WTC11 (cell line): ENCODE measurements at regions not wholly inside any gene's neighbourhood (a gene's known extent, or its start where the extent isn't known, plus 50 kb on each side); places are given as distances from the start of the nearest gene placed in this dataset.
A peak's percentile ranks its signal among the peaks of the same experiment; 100 is the strongest.

Experiments used
- ATAC-seq: fragments of 200-7000 bp; cut with Tn5 transposase; 2 replicates; pipeline ENCODE4 v1.10.0; 2021; ENCODE audit warnings: mild to moderate bottlenecking, moderate library complexity
- CTCF ChIA-PET: fragments of 300-600 bp; sonication (Branson Sonifier 250); formaldehyde crosslinking; loops from one replicate; lab custom pipeline; 2021; ENCODE audit warnings: antibody characterized with exemption; lab: Charles Lee
- POLR2A ChIA-PET: fragments of 350-600 bp; sonication (Branson Sonifier 250); formaldehyde crosslinking; loops from one replicate; lab custom pipeline; 2021; ENCODE audit warnings: antibody characterized with exemption; lab: Charles Lee
- DNase-seq: peaks from one replicate; pipeline ENCODE4 v3.0.0; 2021; ENCODE audit warnings: low spot score
- H3K27ac Mint-ChIP-seq: 2 replicates; pipeline ENCODE4 v1.8.0; 2021; ENCODE audit warnings: mixed read lengths
- H3K27me3 Mint-ChIP-seq: 2 replicates; pipeline ENCODE4 v1.8.0; 2021; ENCODE audit warnings: low read depth, mild to moderate bottlenecking, moderate library complexity, mixed read lengths
- H3K36me3 Mint-ChIP-seq: 2 replicates; pipeline ENCODE4 v1.8.0; 2021; ENCODE audit warnings: mixed read lengths
- H3K4me1 Mint-ChIP-seq: 2 replicates; pipeline ENCODE4 v1.8.0; 2022; ENCODE audit warnings: mixed read lengths
- H3K4me3 Mint-ChIP-seq: 2 replicates; pipeline ENCODE4 v1.8.0; 2021; ENCODE audit warnings: mild to moderate bottlenecking, moderate library complexity, mixed read lengths
- H3K9me3 Mint-ChIP-seq: 2 replicates; pipeline ENCODE4 v1.8.0; 2021; ENCODE audit warnings: mixed read lengths
- CREM ChIP-seq: sonication (generic); formaldehyde crosslinking; IDR thresholded peaks from 2 replicates; pipeline ENCODE4 v1.8.1; 2022; ENCODE audit warnings: mild to moderate bottlenecking, missing genetic modification reagents, moderate library complexity
- ELF4 ChIP-seq: sonication (generic); formaldehyde crosslinking; IDR thresholded peaks from 2 replicates; pipeline ENCODE4 v1.8.1; 2022; ENCODE audit warnings: low read depth, mild to moderate bottlenecking, moderate library complexity, missing genetic modification reagents
- FOXK1 ChIP-seq: sonication (generic); formaldehyde crosslinking; IDR thresholded peaks from 2 replicates; pipeline ENCODE4 v1.8.0; 2022; ENCODE audit warnings: mild to moderate bottlenecking, moderate library complexity, missing genetic modification reagents
- GABPB1 ChIP-seq: sonication (generic); formaldehyde crosslinking; IDR thresholded peaks from 2 replicates; pipeline ENCODE4 v1.8.1; 2023; ENCODE audit warnings: mild to moderate bottlenecking, missing genetic modification reagents
- MXD4 ChIP-seq: fragments of 250-450 bp; sonication (Bioruptor Pico); IDR thresholded peaks from 2 replicates; pipeline ENCODE4 v1.8.0; 2021; ENCODE audit warnings: mild to moderate bottlenecking, moderate library complexity, borderline replicate concordance
- PRRX2 ChIP-seq: fragments of 250-450 bp; sonication (Bioruptor Pico); IDR thresholded peaks from 2 replicates; pipeline ENCODE4 v1.8.0; 2021; ENCODE audit warnings: mild to moderate bottlenecking
- RORB ChIP-seq: fragments of 250-450 bp; sonication (Bioruptor Pico); IDR thresholded peaks from 2 replicates; pipeline ENCODE4 v1.9.0; 2021; ENCODE audit warnings: mild to moderate bottlenecking
- SMAD3 ChIP-seq: sonication (generic); formaldehyde crosslinking; IDR thresholded peaks from 2 replicates; pipeline ENCODE4 v1.8.0; 2022; ENCODE audit warnings: missing genetic modification reagents, mild to moderate bottlenecking, borderline replicate concordance
- SMAD4 ChIP-seq: sonication (generic); formaldehyde crosslinking; IDR thresholded peaks from 2 replicates; pipeline ENCODE4 v1.8.0; 2022; ENCODE audit warnings: mild to moderate bottlenecking, missing genetic modification reagents
- SP1 ChIP-seq: sonication (generic); formaldehyde crosslinking; conservative IDR thresholded peaks from 2 replicates; pipeline ENCODE4 v1.8.1; 2022; ENCODE audit warnings: missing genetic modification reagents
- TEAD1 ChIP-seq: sonication (generic); formaldehyde crosslinking; IDR thresholded peaks from 2 replicates; pipeline ENCODE4 v1.8.0; 2022; ENCODE audit warnings: mild to moderate bottlenecking, missing genetic modification reagents
- TEAD4 ChIP-seq: sonication (generic); formaldehyde crosslinking; IDR thresholded peaks from 2 replicates; pipeline ENCODE4 v1.8.0; 2022; ENCODE audit warnings: mild to moderate bottlenecking, missing genetic modification reagents
- TP53 ChIP-seq: sonication (generic); formaldehyde crosslinking; IDR thresholded peaks from 2 replicates; pipeline ENCODE4 v1.8.1; 2023; ENCODE audit warnings: mild to moderate bottlenecking, missing genetic modification reagents
- ZBTB21 ChIP-seq: sonication (generic); formaldehyde crosslinking; IDR thresholded peaks from 2 replicates; pipeline ENCODE4 v1.8.1; 2023; ENCODE audit warnings: mild to moderate bottlenecking, missing genetic modification reagents, borderline replicate concordance
- ZNF138 ChIP-seq: sonication (generic); formaldehyde crosslinking; conservative IDR thresholded peaks from 2 replicates; pipeline ENCODE4 v1.8.1; 2022; ENCODE audit warnings: mild to moderate bottlenecking, moderate library complexity, missing genetic modification reagents
- ZNF263 ChIP-seq: sonication (generic); formaldehyde crosslinking; IDR thresholded peaks from 2 replicates; pipeline ENCODE4 v1.8.1; 2022; ENCODE audit warnings: low read depth, mild to moderate bottlenecking, moderate library complexity, missing genetic modification reagents
- TF ChIP-seq, protein P1 (sequence below): sonication (generic); formaldehyde crosslinking; IDR thresholded peaks from 2 replicates; pipeline ENCODE4 v1.8.0; 2022; ENCODE audit warnings: mild to moderate bottlenecking, missing genetic modification reagents
- TF ChIP-seq, protein P2 (sequence below): sonication (generic); formaldehyde crosslinking; IDR thresholded peaks from 2 replicates; pipeline ENCODE4 v1.8.0; 2022; ENCODE audit warnings: mild to moderate bottlenecking, missing genetic modification reagents
- TF ChIP-seq, protein P3 (sequence below): fragments of 250-450 bp; sonication (Bioruptor Pico); conservative IDR thresholded peaks from 2 replicates; pipeline ENCODE4 v1.9.0; 2021; ENCODE audit warnings: mild to moderate bottlenecking
- TF ChIP-seq, protein P4 (sequence below): fragments of 200-600 bp; IDR thresholded peaks from 2 replicates; pipeline ENCODE4 v1.8.0; 2022; ENCODE audit warnings: antibody characterized with exemption
- TF ChIP-seq, protein P5 (sequence below): fragments of 250-450 bp; sonication (Bioruptor Pico); IDR thresholded peaks from 2 replicates; pipeline ENCODE4 v1.9.0; 2021; ENCODE audit warnings: mild to moderate bottlenecking
- TF ChIP-seq, protein P6 (sequence below): sonication (generic); formaldehyde crosslinking; IDR thresholded peaks from 2 replicates; pipeline ENCODE4 v1.8.1; 2023; ENCODE audit warnings: mild to moderate bottlenecking, missing genetic modification reagents, moderate library complexity
- TF ChIP-seq, protein P7 (sequence below): sonication (generic); formaldehyde crosslinking; IDR thresholded peaks from 2 replicates; pipeline ENCODE4 v1.8.1; 2022; ENCODE audit warnings: mild to moderate bottlenecking, missing genetic modification reagents, moderate library complexity, borderline replicate concordance
- TF ChIP-seq, protein P8 (sequence below): sonication (generic); formaldehyde crosslinking; IDR thresholded peaks from 2 replicates; pipeline ENCODE4 v1.8.1; 2023; ENCODE audit warnings: mild to moderate bottlenecking, missing genetic modification reagents, moderate library complexity
- TF ChIP-seq, protein P9 (sequence below): fragments of 250-450 bp; sonication (Bioruptor Pico); IDR thresholded peaks from 2 replicates; pipeline ENCODE4 v1.9.0; 2021; ENCODE audit warnings: moderate library complexity, mild to moderate bottlenecking, inconsistent platforms, borderline replicate concordance

DNA sequence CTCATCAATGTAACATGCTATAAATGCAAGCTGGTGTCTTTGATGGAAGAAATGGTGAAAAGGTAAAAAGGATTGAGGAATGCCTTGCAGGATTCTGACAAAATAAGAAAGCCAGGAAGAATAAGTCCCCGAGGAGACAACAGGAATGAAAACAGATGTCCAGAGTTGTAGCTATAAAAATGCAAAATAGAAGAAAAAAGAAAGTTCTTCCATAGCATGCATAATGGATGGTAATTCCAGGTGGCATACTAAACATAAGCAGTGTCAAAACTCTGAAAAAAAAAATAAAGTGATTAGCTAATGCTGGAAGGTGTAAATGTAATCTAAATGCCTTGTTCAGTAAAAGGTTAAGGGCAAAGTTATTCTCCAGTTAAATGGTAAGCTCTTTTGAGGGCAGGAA, 225.9 kb upstream of the CHST9 start:
- TF ChIP-seq, protein P1, sequence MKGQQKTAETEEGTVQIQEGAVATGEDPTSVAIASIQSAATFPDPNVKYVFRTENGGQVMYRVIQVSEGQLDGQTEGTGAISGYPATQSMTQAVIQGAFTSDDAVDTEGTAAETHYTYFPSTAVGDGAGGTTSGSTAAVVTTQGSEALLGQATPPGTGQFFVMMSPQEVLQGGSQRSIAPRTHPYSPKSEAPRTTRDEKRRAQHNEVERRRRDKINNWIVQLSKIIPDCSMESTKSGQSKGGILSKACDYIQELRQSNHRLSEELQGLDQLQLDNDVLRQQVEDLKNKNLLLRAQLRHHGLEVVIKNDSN (CRISPR knock-in tag): no peak
- TF ChIP-seq TEAD4 (CRISPR knock-in tag) (no peak), GABPB1 (CRISPR knock-in tag) (no peak), ZNF263 (CRISPR knock-in tag) (no peak), ZNF138 (CRISPR knock-in tag) (no peak), CREM (CRISPR knock-in tag) (no peak), RORB (CRISPR knock-in tag) (no peak), SP1 (no peak)
- TF ChIP-seq, protein P2, sequence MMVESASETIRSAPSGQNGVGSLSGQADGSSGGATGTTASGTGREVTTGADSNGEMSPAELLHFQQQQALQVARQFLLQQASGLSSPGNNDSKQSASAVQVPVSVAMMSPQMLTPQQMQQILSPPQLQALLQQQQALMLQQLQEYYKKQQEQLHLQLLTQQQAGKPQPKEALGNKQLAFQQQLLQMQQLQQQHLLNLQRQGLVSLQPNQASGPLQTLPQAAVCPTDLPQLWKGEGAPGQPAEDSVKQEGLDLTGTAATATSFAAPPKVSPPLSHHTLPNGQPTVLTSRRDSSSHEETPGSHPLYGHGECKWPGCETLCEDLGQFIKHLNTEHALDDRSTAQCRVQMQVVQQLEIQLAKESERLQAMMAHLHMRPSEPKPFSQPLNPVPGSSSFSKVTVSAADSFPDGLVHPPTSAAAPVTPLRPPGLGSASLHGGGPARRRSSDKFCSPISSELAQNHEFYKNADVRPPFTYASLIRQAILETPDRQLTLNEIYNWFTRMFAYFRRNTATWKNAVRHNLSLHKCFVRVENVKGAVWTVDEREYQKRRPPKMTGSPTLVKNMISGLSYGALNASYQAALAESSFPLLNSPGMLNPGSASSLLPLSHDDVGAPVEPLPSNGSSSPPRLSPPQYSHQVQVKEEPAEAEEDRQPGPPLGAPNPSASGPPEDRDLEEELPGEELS (CRISPR knock-in tag): no peak
- TF ChIP-seq, protein P3, sequence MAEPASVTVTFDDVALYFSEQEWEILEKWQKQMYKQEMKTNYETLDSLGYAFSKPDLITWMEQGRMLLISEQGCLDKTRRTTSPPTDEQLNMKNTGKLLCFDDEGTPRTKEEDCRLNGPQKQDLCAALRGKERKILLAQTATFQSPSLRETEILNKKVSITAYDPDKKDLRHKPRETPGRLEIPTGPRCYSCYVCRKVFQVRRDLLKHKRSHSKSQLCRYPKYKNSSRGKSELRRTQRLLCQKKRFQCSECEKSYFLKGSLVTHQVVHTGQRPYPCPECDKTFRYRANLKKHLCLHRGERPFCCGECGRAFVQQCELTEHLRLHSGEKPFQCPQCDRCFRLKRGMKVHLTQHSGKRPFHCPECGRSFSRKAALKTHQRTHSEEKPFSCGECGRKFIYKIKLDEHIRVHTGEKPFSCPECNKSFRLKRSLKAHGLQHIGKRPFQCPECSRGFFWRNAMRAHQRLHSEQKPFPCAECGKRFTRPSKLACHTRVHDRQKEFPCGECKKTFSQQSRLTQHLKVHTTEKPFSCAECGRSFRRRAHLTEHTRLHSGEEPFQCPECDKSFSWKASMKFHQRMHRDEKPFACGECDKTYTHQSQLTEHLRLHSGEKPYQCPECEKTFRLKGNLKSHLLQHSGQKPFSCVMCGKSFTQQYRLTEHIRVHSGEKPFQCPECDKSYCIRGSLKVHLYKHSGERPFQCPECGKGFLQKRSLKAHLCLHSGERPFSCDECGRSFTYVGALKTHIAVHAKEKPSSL (CRISPR knock-in tag): no peak
- TF ChIP-seq, protein P4, sequence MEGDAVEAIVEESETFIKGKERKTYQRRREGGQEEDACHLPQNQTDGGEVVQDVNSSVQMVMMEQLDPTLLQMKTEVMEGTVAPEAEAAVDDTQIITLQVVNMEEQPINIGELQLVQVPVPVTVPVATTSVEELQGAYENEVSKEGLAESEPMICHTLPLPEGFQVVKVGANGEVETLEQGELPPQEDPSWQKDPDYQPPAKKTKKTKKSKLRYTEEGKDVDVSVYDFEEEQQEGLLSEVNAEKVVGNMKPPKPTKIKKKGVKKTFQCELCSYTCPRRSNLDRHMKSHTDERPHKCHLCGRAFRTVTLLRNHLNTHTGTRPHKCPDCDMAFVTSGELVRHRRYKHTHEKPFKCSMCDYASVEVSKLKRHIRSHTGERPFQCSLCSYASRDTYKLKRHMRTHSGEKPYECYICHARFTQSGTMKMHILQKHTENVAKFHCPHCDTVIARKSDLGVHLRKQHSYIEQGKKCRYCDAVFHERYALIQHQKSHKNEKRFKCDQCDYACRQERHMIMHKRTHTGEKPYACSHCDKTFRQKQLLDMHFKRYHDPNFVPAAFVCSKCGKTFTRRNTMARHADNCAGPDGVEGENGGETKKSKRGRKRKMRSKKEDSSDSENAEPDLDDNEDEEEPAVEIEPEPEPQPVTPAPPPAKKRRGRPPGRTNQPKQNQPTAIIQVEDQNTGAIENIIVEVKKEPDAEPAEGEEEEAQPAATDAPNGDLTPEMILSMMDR: no peak
- TF ChIP-seq, protein P5, sequence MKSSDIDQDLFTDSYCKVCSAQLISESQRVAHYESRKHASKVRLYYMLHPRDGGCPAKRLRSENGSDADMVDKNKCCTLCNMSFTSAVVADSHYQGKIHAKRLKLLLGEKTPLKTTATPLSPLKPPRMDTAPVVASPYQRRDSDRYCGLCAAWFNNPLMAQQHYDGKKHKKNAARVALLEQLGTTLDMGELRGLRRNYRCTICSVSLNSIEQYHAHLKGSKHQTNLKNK (CRISPR knock-in tag): no peak
- TF ChIP-seq, protein P6, sequence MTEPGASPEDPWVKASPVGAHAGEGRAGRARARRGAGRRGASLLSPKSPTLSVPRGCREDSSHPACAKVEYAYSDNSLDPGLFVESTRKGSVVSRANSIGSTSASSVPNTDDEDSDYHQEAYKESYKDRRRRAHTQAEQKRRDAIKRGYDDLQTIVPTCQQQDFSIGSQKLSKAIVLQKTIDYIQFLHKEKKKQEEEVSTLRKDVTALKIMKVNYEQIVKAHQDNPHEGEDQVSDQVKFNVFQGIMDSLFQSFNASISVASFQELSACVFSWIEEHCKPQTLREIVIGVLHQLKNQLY (CRISPR knock-in tag): no peak
- DNase-seq (no peak), ATAC-seq (no peak)
- Mint-ChIP-seq H3K36me3 (no peaks in the 10 kb centered on the region), H3K4me3 (no peak overlapping the region), H3K9me3 (peaks cover 4% of the 10 kb centered on the region; the same call in 1 of the 2 replicates), H3K27me3 (no peaks in the 10 kb centered on the region; the same call in 1 of the 2 replicates), H3K27ac (no peak overlapping the region), H3K4me1 (peaks cover 28% of the 10 kb centered on the region)
- POLR2A ChIA-PET: no interaction called here
- CTCF ChIA-PET: no interaction called here

DNA sequence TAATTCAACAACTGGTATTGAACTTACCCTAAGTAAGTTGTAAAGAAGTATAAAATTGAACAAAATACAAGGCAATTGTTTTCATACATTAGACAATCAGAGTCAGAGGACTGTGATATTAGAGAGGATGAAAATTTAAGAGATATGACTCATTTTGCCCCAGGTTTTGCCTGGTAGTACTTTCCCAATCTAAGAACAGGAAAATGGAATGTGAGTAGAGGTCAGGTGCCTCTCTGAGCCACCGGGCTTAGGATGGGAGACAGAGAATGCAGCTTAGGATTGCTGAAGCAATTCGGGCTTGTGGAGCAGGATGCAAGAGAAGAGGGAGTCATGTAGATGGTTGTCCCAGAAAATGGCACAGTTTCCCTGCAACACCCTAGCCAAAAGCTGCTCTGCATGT, 219.7 kb upstream of the CHST9 start:
- ChIA-PET POLR2A (interaction anchor here (1.4 kb wide), 1 partner anchor 10 kb away, joined by 4 read pairs; no protein-coding TSS in a partner anchor), CTCF (interaction anchor here (2.4 kb wide), 1 partner anchor 200 kb away, joined by 8 read pairs; no protein-coding TSS in a partner anchor)
- no peaks in the 10 kb centered on the region for H3K27me3 Mint-ChIP-seq
- no peaks in the 10 kb centered on the region for H3K9me3 Mint-ChIP-seq
- DNase-seq (no peak), ATAC-seq (peak; percentile 29)
- no peak overlapping the region for H3K27ac Mint-ChIP-seq
- peaks cover 22% of the 10 kb centered on the region for H3K4me1 Mint-ChIP-seq
- no peak for TF ChIP-seq SMAD3
- TF ChIP-seq TEAD1 (CRISPR knock-in tag): no peak
- no peak for TF ChIP-seq ZBTB21 (CRISPR knock-in tag)
- TF ChIP-seq FOXK1 (CRISPR knock-in tag): no peak
- TF ChIP-seq, protein P7, sequence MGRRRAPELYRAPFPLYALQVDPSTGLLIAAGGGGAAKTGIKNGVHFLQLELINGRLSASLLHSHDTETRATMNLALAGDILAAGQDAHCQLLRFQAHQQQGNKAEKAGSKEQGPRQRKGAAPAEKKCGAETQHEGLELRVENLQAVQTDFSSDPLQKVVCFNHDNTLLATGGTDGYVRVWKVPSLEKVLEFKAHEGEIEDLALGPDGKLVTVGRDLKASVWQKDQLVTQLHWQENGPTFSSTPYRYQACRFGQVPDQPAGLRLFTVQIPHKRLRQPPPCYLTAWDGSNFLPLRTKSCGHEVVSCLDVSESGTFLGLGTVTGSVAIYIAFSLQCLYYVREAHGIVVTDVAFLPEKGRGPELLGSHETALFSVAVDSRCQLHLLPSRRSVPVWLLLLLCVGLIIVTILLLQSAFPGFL (CRISPR knock-in tag): no peak
- no peak for TF ChIP-seq ELF4
- no peak for TF ChIP-seq ZNF263 (CRISPR knock-in tag)
- TF ChIP-seq TP53: no peak
- TF ChIP-seq, protein P8, sequence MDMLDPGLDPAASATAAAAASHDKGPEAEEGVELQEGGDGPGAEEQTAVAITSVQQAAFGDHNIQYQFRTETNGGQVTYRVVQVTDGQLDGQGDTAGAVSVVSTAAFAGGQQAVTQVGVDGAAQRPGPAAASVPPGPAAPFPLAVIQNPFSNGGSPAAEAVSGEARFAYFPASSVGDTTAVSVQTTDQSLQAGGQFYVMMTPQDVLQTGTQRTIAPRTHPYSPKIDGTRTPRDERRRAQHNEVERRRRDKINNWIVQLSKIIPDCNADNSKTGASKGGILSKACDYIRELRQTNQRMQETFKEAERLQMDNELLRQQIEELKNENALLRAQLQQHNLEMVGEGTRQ (CRISPR knock-in tag): no peak
- TF ChIP-seq SMAD4 (CRISPR knock-in tag): no peak
- no peak for TF ChIP-seq MXD4 (CRISPR knock-in tag)
- TF ChIP-seq PRRX2 (CRISPR knock-in tag): no peak
- TF ChIP-seq, protein P9, sequence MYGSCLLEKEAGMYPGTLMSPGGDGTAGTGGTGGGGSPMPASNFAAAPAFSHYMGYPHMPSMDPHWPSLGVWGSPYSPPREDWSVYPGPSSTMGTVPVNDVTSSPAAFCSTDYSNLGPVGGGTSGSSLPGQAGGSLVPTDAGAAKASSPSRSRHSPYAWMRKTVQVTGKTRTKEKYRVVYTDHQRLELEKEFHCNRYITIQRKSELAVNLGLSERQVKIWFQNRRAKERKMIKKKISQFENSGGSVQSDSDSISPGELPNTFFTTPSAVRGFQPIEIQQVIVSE: no peak
- no peak overlapping the region for H3K4me3 Mint-ChIP-seq
- H3K36me3 Mint-ChIP-seq: no peaks in the 10 kb centered on the region
